Epidermal melanocyte (primary cell): ENCODE measurements at regions not wholly inside any gene's neighbourhood (a gene's known extent, or its start where the extent isn't known, plus 50 kb on each side); places are given as distances from the start of the nearest gene placed in this dataset.

ENCODE experiments used
- DNase-seq: peaks from one replicate; pipeline ENCODE4 v3.0.0; 2011; ENCODE audit warnings: low spot score; ENCODE audit not compliant: insufficient read length

DNA sequence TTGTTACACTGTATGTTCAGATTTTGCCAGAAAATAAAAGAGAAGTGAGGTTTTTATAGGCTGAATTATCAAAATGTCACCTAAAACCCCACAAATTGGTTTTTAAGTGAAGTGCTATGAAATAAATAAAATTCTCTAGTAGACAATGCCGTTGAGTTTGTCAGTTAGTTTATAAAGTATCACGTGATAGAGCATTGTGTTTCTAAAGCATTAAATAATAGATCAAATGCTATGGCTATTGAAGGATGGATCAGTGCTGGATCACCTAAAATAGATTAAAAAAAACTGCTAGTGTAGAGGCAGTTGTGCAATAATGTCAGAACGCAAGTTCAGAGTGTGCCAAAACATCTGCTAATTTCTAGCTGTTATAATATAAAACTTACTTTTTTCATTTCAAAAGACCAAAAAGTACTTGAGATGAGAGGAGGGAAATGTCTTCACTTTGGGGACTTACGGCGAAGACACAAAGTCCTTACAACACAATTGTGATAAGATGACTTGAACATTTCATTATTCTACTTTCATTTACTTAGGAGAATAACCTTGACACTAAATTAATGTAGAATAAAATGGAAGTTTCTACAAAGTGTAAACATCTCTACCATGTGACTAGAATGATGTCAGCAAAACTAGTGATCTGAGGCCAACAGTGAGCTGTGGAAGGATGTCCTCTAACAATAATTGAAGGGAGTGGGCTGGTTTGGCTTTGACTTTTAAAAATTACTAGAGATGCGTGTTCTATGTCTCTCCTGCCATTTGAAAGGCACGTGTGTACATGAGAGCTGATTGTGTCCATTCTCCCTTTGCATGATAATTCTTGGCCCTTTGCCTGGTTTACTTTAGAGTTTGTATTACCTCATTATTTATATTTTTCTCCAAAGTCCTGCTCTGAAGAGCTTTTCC is 154.4 kb upstream of the PDE3A start:
- DNase-seq = no peak

- no peak for DNase-seq
Observed at GRCh38 chr12:20220339-20220738, 148.0 kb upstream of the PDE3A start.

DNA sequence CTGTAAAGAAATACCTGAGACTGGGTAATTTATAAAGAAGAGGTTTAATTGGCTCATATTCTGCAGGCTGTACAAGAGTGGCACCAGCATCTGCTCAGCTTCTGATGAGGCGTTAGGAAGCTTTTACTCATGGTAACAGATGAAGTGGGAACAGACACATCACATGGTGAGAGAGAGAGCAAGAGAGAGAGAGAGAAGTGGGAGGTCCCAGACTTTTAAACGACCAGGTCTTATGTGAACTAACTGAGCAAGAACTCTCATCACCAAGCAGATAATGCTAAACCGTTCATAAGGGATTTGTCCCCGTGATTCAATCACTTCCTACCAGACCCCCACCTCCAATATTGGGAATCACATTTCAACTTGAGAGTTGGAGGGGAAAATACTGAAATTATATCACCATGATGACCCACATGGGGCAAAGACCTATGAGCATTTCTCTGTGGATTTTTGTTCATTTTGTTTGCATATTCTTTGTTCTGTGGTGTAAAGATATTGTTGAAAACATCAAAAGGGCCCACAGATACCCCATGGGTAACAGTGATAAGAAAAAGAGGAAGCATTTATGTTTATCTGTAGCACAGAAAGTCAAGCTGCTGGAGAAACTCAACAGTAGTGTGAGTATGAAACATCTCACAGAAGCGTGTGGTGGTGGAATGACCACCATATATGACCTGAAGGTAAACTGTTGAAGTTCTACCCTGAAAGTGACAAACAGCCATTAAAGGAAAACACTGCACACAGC is 135.2 kb upstream of the PDE3A start:
- no peak for DNase-seq

DNA sequence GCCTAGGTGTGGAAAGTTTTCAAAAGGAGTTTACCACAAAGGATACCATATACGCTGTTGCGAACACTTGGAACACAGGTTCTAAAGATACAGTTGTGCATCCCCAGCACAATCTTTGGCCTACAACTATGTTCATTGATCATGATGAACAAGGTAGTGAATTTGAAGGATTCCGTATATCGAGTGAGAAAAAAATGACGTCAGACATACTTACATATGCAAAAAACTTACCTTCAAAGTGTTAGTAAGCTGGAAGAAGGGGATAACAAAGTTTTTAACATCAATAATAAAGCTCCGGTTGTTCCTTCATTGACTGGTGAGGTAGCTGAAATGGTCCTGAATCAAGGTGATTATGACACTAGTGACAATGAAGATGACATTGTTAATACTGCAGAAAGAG is 133.9 kb upstream of the PDE3A start:
- no peak for DNase-seq

GRCh38 chr12:20237091-20237490 is 131.2 kb upstream of the PDE3A start:
- no peak for DNase-seq

DNA sequence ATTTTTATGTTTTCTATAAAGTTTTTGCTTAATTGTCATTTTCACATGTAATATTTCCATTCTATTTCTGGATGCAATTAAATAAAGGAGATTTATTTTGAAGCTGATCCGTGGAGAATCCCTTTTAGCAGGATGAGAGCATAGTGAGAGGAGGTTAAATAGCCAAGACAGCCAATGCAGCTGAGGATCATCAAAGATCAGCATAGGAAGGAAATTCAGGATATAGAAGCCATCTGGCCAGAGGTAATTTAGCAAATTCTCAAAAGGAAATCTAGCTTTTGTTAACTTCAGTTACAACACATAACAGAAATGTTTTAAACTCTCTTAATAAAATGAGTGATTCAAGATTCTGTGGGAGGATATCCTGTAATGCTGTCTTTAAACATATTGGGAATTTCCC is 122.8 kb upstream of the PDE3A start:
- DNase-seq = no peak

DNA sequence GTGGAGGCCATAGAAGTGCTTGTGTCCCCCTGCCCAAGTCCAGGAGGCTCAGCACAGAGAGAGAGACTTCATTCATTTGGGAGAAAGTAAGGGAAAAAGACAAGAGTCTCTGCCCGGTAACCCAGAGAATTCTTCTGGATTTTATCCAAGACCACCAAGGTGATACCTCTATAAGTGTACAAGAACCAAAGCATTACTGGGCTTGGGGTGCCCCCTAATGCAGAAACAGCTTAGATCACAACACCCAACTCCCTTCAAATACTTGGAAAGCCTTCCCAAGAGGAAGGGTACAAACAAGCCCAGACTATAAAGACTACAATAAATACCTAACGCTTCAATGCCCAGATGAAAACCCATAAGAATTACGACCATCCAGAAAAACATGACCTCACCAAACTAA is 119.7 kb upstream of the PDE3A start:
- DNase-seq = no peak

GRCh38 chr12:20250761-20251160 is 117.6 kb upstream of the PDE3A start:
- DNase-seq = no peak

- no peak for DNase-seq
Observed at GRCh38 chr12:20257311-20257710, 111.0 kb upstream of the PDE3A start.

GRCh38 chr12:20259786-20260185 is 108.6 kb upstream of the PDE3A start:
- DNase-seq = no peak

DNA sequence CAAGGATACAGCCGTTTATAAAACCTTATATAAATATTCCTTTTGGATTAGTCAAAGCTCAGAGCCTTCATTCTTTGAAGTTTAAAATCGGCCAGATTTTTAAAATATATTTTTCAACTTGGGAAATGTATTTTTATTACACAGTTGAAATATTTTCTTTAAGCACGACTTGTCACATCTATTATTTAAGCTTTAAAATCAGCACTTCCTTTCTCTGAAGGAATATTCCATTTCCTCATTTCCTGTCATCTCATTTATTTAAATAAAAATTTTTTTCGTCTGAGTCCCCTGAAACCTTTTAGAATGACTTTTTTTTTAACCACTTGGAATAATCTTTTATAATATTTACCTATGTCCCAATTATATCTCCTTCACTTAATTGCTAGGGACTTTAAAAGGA is 107.5 kb upstream of the PDE3A start:
- DNase-seq = no peak

DNA sequence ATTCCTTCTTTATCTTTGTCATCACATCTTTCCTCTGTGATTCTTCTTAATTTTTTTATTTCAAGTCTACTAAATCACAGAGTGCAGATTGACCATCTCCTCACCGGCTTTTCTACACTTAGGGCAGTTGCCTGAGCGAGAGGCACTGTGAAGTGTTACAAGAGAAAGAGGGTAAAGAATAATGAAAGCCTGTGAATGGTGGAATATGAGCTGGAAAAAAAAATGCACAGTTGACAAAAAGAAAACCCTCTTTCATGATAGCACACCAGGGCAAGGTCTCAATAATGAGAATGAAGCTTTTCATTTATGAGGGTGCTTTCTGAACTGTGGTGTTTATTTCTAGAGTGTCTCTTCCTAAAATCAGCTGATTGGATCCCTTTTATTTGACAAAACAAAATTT is 106.2 kb upstream of the PDE3A start:
- no peak for DNase-seq

DNA sequence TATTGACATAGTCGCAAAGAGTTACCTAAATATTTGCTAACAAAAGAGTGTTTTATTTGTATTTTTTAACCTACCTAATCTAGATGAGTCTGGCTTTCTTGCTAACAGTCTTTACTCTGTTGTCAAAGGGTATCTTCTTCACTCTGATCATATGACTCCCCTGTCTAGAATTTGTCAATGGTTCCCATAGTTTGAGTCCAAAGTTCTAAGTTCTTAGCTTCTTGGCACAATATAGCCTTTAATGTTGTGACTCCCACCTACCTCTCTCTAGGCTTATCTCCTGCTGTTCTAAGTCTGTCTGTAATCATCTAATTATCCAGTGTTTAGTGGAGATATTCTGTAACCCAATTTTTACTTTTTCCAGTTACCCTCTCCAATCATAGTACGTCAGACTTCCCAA is 104.3 kb upstream of the PDE3A start:
- no peak for DNase-seq

DNA sequence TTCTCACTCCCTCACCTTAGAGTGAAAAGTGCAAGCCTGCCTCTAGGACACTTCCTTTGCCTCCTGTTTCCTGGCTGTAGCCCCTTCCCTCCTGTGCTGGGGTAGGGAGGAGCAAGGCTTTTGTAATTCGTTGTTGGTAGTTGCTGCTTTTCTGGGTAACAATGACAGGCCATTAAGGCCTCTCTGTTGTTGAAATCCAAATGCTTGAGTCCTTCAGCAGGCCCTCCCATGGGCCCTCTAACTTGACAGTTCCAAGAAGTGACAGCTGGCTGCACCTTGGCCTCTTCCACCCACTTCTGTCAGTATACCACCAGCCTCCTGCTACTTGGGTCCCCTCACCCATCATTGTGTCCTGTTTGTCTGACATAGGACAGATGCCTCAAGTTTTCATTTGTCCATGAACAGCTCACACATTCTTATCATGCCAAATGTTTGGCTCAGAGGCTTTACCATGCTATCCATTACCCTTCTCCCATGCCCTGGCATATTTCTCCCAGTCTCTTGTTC is 103.7 kb upstream of the PDE3A start:
- no peak for DNase-seq

DNA sequence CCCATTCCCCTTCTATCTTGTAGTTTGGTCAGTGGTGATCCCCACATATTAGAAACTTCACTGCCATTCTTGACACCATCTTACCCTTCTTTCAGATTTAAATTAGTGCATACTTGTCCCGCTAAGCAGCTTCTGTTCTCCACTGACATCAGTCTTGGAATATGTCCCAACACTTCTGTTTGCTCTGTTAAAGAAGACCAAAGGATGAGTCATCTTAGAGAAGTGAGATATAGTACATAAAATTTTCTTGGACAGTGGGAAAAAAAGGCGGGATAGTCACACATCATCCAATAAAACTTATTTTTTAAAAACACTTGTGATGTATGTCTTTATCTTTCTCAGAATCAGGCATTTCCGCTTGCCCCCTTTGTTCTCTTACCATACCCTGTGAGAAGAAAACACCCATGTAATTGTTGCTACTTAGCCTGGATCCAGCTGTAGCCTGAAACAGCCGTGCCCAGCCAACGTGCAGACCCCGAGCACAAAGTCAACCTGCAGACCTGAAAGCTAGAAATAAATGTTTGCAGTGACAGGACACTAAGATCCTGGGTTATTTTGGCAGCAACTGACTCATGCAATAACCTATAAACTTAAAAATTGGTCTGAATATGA is 100.1 kb upstream of the PDE3A start:
- no peak for DNase-seq

DNA sequence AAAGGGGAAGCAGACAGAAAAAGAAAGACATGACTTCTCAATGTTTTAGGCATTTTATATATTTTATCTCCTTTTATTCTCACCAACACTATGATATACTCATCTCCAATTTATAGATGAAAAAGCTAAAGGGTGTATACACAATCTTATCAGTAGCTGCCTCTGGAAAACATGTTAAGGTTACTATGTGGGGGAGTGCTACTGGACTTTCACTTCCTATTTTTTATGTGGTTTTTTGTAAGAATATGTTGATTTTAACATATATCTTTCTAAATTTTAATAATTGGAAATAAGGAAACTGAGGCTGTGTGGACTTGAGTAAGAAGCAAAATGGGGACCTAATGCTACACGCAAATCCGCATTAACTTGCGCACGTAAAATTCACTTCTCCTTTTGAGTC is 99.6 kb upstream of the PDE3A start:
- DNase-seq = no peak

DNA sequence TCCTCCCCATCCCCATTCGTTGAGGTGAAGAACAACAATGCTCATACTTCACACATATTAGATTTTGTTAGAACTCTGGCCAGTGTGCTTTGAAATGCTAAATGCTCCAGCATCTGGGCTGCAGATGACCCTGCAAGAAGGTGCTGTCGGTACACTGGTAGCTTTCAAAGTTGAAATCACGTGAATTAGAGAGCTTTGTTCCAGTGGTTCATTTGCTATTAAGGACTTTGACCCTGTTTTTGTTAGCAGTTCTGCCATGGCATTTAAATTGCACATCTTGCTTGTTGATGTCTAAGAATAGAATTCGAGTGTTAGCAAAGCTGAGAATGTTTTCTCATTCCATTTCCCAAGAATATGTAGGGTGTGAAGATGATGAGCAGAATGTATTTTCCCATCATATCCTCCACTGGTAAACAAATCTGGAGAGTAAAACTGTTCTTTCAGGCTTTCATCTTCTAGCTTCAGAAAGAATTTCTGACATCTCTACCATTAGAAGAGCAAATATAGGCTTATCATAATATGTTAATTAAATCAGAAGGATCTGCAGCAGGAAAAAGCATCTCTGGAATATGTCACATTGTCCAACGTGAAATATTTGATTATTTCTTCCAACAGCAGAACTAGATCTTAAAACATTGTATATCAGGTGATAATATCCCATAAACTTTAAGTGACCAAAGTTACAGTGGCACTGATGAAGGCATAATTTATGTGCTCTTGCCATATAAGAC is 98.8 kb upstream of the PDE3A start:
- no peak for DNase-seq

DNA sequence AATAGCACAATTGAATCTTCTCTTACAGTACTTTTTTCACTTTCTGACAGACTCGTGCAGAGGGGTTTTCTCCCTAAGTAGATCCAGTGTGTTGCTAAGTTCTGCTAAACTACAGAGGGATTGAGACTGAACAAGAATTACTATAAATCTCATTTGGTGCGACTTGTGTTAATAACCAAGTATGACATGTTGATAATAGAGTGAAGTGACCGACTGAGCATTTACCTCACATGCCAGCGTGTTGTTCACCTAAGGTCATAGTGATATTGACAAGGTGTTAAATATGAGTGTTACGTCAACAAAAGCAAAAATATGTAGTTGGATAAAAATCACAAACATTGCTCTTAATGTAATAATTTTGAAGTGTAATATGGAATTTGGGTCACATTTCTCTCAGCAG is 97.8 kb upstream of the PDE3A start:
- DNase-seq = no peak

GRCh38 chr12:20272161-20272560 is 96.2 kb upstream of the PDE3A start:
- no peak for DNase-seq

DNA sequence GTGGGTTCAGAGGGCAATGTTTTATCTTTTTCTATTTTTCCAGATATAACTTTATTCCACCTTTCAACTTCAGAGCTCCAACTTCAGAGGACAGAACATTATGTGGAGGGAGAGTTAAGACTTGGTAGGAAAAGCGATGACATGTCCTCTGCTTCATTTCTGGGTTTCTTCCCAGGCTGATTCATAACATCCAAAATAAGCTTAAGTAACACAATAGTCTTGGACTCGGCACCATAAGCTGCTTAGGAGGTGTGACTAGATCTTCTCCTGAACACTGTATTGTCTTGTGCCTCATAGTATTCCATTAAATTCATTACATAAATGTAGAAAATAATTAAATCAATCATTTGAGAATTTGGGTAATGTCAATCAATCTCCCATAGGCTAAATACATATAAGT is 95.5 kb upstream of the PDE3A start:
- no peak for DNase-seq

DNA sequence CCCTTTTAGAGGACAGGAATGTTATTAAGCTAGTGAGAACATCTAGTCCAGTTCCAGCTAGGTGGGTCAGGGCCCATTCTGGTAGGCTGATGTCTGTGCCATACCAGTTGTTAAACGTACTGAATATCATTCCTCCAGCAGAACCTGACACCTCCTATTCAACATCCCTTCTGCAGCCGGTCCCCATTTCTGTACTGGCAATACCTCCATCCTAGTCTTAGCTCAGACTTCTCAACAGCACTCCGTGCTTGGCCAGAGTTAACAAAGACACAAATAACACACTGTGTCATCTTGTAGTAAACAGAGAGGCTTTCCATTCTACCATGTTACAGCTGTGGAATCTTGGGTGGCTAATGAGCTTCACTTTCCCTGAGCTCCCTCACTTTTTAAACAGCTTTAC is 94.3 kb upstream of the PDE3A start:
- DNase-seq = no peak

- no peak for DNase-seq
Observed at GRCh38 chr12:20278276-20278675, 90.1 kb upstream of the PDE3A start.
